Stimulated activated CD8-positive, alpha-beta memory T cell treated with anti-CD3 and anti-CD28 coated beads, Interleukin-4, amount 100 ng/mL, for 4 hours (primary cell): ENCODE measurements at regions not wholly inside any gene's neighbourhood (a gene's known extent, or its start where the extent isn't known, plus 50 kb on each side); places are given as distances from the start of the nearest gene placed in this dataset.
"Not testable (repeated sequence)": the region's sequence is repeated elsewhere in the genome, so short reads cannot be mapped to it uniquely, and the experiment has no call there.

Experiments used
- DNase-seq, 2 donors: peaks; one replicate each; pipeline ENCODE4 v3.0.0-alpha.2; 2020; ENCODE audit warnings: low read depth in 2 of 2, low spot score in 1 of 2

DNA sequence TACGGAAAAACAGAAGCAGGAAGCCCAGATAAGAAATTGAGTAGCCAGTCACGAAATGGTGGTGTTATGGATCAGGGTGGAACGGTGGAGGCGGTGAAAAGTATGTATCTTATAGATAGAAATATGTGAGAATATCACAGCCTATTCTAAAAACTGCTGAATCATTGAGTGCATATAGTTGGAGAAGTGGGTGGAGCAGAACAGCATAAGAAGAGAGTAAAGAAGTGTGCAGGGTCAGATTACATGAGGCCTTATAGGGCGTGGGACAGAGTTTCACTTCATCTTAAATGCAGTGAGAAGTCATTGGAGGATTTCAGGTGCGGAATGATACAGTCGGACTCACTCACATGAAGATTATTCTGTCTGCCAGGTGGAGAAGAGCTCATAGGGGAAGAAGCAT is 293.1 kb downstream of the TRIML1 start:
- no peak for DNase-seq

DNA sequence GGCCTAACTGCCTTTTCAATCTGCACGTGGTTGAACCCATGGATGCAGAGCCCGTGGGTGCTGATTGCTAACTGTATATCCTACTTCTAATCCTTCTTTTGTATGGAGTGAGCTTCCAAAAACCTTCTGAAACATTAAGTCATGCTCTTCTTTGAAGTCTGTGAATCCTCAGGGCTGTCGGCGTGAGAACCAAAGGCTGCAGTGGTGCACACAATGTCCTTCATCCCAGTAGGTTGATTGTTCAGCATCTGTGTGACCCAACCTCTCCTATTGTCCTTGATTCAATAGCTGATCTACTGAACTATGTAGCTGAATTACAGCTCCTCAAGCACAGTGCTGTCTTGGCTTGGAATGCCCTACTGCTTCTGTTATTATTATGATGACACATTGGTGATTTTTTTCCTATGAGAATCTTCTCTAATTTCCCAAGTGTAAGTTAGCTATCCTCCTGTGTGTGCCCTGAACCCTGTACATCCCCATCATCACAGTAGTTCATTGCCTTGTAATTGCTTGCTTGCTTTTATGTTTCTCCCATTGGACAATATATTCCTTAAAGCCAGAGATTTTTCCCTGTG is 294.6 kb downstream of the TRIML1 start:
- DNase-seq = no peak

DNA sequence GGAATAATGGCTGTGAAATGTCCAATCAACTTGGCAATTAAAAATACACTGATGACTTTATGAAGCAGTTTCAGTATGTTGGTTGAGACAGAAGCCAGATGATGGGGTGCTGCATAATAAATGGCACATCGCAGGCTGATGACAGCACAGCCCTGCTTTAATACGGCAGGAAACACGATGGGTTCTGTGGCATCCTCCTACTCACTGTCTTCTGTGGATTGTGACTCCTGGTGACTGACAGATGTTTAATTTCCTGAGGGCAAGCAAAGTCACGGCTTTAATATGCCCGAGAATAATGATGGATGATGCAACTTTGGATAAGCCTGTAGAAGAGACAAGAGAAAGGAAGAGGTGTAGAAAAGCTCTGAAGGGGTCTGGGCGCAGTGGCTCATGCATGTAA is 295.4 kb downstream of the TRIML1 start:
- no peak for DNase-seq

DNA sequence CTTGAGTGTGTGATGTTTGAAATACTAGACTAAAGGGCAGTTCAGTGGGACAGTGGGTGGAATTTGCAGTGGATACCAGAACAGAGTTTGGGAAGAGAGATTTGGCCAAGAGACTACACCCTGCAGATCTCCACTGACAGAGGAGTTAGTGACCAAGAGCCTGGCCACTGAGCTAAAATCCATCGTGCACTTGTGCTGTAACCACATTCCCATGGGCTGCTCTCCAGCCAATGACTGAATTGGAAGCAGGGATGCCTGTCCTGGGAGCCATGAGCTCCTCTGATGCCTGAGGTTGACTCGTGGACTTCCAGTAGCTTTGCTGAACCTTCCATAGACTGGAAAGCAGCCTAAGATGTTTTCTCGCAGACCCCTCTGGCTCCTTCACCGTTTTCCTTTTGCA is 296.1 kb downstream of the TRIML1 start:
- DNase-seq = no peak

DNA sequence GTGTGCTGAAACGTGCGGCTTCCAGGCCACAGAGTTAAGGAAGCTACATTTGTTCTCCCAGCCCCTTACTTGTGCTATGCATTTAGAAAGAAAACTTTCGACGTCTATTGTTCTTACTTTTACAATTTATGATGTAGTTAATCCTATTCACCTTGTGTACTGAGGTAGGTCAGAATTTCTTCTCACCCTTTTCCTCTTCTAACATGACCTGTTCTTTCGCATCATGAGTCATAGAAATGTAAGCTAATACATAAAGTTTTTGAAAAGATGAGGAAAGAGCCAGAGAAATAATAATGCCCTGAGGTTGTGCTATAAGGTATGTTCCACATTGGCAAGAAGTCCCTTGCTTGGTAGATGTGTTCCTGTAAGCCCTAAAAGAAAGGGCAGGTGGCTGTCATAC is 298.3 kb downstream of the TRIML1 start:
- DNase-seq = no peak

DNA sequence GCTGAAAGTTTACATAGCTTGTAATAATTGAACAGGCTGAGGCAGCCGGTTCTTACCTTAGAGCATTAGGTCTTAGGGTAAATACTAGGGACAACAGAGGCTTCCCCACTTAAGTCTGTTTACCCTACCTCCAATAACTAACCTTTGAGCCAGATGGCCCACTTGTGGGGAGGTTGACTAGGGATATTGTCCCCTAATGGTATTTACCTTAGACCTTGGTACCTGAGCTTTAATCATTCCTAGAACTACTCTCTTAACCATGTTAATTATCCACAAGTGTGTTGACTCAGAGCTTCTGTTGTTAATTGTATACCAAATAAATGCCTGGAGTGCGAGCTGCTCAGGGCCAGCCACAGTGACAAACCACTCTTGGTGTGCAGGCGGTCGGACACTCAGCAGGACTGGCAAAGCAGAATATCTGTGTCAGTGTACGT is 299.2 kb downstream of the TRIML1 start:
- not testable (repeated sequence) for DNase-seq

DNA sequence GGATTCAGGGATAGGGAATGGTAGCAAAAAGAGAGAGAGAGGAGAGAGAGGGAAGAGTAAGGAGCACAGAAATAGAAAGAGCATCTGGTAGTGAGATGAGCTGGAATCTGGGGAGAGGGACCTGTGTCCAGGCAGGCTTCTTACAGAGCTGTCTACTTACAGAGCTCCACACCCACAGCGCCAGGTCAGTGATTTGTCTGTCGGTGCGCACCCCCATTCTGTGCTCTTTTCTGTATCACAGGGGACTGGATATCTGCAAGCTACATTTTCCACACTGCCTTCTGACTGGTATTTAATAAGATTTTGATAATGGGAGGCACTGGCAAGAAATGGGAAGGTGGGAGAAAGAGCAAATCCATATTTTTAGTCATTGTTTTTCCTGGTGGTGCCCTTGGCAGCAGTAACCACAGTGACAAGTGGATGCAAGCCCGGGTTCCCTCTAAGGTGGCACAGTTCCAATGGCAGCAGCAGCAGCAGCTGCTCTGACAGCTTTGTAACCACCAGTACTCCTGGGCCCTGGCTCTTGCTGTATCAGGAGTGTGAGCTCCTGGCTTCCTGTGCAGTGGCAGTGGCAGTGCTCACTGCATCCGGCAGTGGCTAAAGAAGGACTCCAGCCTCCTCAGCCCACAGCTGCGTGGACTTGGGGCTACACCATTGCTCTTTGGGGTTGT is 300.5 kb downstream of the TRIML1 start:
- no peak for DNase-seq

DNA sequence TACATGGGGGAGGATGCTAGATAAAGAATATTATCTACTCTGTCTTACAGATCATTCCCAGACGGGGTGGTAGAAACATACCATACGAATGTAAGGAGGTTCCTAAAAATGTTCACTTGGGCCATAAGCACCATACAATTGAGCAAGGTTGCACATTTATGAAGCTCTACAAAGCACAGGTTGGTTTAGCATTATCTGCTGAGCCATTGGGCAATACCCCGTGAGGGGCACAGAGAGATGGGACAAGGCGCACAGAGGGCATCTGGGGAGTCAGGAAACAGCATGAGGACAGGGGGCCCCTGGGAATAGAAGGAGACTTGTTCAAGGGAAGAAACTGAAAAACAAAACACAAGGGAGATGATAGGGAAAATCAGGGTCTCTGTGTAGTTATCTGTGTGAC is 305.3 kb downstream of the TRIML1 start:
- no peak for DNase-seq

DNA sequence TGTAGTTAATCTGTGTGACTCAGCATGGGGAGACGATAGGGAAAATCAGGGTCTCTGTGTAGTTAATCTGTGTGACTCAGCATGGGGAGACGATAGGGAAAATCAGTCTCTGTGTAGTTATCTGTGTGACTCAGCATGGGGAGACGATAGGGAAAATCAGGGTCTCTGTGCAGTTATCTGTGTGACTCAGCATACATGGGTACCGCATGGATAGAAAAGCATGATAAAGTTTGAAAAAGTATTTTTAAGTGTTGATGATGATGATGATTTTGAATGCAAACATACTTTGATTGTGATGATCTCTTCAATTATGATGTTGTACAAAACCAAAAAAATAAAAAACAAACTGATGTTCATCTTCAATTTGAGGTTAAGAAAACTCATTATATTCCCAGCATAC is 309.8 kb downstream of the TRIML1 start:
- not testable (repeated sequence) for DNase-seq

DNA sequence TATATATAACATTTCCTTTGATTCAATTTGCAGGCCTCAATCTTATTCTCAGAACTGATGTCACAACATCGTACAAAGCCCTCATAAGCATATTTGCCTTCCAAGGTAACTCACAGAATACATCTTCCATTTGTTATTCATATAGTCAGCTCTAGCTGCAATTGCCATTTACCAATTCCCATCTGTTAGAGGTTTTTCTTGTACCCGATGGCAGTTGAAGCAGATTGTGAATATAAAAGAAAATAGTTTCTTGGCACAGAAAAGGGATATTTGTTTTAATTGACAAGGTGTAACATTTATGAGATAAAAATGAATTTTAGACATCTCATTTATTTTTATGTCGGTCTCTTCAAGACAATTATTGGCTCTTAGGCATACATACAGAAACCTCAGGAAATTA is 311.3 kb downstream of the TRIML1 start:
- DNase-seq = no peak

DNA sequence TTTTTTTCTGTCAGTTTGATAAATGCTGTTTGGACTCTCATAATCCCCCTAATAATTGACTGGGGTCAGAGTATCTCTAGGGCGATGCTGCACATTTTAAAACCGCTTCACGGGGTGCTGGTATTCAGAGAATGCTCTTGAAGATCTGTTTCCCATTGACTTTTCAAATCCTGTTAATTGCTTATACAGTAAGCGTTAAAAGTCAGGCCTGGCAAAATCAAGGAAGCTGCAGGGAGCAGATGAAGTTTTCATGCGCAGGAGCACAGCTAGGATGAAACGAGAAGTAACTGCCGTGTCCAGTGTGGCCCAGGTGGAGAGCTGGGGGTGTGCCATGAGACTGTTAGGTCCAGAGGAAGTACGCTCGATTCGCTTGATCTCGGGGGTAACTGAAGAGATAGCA is 312.9 kb downstream of the TRIML1 start:
- DNase-seq = no peak

DNA sequence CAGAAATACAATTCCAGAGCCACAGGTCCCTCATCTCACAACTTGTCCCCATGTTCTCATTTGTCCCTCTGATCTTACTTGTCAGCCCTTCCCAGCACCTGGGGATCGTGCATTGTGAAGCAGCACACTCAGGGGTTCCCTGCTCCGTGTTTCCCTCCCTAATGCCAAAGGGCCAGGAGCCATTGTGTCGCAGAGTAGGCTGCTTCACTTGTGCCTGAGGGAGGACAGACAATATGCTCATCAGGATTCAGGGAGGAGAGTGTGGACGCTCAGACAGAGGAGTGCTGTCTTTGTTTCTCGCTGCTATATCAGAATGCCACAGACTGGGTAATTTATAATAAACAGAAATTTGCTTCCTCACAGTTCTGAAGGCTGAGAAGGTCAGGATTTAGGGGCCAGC is 315.3 kb downstream of the TRIML1 start:
- DNase-seq = no peak

DNA sequence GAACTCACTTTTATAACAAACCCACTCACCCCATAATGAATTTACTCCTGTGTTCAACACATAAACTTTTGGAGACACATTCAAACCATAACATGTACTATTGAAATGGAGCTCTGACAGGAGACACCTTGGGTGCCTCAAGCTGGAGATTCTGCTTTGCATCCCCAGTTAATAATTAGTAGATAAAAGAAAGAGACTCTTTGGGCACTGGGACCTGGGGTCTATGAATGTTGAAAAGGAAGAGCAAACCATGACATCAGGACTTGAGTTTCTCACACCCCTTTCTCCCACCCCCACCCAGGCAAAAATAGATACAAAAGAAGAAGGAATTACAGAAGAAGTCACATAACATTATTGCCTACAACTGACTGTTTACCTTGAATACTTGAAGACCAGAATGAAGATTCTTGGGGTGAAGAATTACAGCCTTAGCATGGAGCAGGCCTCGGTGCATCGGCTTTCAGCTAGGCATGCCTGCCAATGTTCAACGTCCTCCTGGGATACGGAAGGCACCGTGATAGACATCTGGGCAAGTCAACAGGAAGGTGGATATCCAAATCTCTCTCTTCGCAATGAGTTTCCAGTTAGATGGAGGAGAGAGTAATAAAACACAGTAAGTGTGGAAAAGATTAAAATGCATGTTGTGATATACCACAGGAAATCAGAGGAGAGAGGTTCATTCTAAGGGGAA is 316.0 kb downstream of the TRIML1 start:
- DNase-seq = no peak

DNA sequence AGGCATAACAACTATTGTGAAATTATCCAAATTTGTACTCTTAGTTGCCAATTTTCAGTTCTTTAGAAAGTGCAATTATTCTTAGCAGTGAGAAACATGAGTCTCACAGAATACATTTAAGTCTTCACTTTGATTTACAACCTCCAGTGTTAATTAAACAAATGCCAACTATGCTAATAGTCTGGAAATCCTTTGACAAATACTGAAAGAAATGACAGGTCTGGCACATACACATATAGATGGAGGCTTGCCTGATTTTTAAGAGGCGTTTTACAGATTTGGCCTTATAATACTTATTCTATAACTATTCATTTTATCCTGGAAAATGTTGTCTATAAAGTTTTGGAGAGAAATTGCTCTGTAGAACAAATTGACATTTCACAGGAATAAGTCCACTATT is 320.1 kb downstream of the TRIML1 start:
- DNase-seq = no peak

DNA sequence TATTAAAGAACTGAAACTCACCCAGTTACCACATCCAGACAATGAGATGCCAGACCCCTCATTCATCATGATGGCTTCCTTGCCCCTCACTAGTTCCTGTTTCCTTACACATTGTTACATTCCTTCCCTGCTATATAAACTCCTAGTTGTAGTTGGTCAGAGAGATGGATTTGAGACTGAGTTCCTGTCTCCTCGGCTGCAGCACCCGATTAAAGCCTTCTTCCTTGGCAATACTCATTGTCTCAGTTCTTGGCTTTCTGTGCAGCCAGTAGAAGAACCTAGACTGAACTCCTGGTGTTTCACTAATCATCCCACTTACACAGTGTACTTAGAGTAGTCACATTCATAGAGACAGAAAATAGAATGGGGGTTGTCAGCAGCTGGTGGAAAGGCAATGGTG is 324.7 kb downstream of the TRIML1 start:
- no peak for DNase-seq

DNA sequence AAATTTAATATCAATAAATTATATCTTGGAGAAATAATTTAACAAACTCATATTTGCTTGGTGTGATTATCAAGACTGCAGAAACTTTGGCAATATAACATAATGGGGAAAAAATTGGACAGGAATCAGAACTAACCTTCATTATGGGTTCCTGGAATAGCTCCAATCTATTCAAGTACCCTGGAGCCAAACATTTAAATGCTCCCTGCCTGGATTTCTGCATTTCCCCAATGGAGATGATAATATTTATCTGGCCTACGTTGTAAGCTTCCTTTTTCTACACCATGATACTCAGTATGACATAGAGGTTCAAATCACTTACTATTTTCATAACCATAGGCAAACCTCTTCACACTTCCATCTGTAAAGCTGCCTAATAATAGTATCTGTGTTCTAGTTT is 326.8 kb downstream of the TRIML1 start:
- DNase-seq = no peak

DNA sequence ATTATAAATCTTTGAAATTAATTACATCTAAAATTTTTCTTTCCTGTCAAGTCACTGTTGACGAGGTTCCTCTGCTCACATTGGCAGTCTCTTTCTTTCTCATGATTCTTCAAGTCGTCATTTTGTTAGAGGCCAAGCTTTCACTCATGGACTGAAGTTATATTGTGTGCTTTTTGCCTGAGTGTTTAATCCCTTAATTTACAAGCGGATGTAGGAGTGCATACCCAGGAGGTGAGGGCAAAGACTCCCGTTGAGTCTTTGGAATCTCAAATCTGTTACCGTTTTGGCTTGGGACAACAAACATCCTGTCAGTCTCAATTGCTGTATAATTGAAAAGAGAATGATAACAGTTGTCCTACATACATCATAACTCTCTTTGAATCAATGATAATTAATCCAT is 345.0 kb downstream of the TRIML1 start:
- DNase-seq = no peak

DNA sequence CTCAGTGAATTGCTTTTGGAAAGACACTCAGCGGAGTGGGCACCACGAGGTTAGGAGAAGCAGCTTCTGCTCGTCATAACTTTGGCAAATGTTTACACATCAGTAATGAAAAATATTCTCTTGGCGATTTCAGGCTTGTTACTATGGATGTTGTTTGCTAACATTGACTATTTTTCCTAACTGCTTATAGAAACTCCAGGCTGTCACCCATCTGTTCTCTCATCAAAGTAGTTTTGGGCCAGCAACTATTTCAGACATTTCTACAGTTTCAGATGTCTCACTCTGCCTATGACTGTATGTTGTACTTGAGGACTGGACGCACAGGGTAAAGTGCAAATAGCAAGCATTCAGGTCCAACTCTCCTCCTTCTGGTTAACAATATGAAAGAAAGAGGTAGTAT is 346.7 kb downstream of the TRIML1 start:
- DNase-seq = no peak

DNA sequence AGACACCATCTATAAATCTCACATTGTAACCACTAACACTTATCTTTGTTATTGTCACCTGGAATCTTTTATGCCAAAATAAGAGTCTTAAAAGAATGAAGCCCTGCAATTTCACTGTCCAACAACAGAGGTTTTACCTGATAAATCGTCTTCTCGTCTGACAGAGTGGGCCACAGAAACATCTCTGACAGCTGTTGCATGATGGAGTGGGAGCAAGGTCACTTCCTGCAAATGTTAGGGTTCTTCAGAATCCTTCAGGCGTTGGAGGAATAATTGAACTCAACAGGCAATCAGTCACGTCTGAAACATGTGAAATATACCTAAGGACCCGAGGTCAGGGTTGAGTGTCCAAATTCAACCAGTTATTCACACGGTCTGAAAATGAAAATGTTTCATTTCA is 353.6 kb downstream of the TRIML1 start:
- no peak for DNase-seq

DNA sequence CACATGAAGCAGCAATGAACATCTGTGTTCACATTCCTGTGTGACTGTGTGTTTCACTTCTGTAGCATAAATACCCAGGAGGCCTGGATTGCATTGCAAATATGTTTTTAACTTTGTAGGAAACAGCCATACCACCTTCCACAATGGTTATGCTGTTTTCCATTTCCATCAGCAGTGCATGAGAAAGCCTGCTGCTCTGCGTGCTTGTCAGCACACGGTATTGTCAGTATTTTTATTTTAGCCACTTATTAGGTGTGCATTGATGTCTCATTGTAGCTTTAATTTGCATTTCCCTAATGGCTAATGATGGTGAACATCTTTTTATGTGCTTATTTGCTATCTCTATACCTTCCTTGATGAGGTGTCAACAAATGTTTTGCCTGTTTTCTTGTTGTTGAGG is 355.9 kb downstream of the TRIML1 start:
- no peak for DNase-seq

DNA sequence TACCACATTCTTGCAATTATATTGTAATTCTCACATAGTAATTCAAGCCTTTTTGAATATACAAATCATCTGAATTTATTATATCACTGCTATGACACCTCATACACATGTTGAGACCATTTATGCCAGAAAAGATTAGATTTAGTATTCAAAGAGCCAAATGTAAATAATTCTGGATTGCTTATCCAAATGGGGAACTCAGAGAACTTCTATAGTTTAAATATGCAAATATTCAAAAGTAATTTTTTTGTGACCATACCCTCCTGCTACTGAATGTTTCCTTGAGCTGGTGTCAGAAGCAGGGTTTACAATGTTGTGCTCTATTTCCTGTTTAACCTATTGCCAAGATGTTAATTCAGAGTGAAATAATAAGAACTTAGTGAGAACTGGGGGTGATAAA is 372.2 kb downstream of the TRIML1 start:
- no peak for DNase-seq

DNA sequence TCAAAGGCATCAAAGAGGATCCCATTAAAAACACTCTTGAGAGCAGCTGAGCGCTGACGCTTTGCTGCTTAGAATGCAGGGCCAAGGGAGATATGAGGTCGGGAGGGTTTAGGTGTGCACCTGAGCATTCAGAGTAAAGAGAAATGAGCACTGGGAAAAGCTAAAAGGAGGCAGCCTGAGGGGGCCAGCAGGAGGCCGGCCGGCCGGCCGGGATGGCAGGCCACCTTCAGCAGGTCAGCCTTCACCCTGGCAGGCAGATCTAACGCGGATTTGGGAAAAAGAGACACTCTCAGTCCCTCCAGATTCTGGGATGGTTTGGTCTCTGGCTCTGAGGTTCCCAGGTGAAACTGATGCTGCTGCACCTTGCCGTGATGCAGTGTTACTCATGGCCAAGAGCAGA is 393.5 kb downstream of the TRIML1 start:
- DNase-seq = no peak

DNA sequence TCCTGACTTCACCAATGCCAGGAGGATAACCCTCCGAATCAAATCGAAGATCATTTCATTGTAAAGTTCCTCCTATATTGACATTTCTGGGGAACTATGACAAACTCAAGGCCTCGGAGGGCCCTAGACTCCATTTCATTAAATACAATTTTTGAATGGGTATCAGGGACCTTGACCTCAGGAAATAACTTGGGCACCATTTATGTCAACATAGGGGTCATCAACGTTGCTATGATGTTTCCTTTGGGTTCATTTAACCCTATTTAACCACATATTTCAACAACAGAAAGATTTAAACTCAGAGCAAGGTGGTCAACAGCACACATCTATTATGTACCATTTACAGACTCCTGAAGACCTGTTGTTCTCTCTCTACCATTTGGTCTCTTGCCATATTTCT is 395.1 kb downstream of the TRIML1 start:
- DNase-seq = no peak
